ENCODE measurements at regions not wholly inside any gene's neighbourhood (a gene's known extent, or its start where the extent isn't known, plus 50 kb on each side); places are given as distances from the start of the nearest gene placed in this dataset.
"Not testable (repeated sequence)": the region's sequence is repeated elsewhere in the genome, so short reads cannot be mapped to it uniquely, and the experiment has no call there.

DNA sequence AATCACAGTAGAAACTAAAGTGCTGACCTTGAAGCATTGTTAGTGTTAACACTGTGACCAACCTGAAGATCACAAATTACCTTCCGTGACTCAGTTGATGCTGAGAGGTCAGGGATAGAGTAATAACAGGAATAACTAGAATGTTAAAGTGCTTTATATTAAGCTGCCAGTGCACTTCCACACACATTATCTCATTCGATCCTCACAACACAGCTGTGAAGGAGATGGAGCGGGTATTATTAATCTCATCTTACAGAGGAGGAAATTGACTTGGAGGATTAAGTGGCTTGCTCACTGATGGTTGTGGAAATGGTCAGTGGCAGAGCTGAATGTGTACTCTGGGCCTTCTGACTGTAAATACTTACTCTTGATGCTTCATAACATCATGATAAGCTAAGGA lies 252.5 kb upstream of the DMRT1 start:
- DNase-seq: no peak

DNA sequence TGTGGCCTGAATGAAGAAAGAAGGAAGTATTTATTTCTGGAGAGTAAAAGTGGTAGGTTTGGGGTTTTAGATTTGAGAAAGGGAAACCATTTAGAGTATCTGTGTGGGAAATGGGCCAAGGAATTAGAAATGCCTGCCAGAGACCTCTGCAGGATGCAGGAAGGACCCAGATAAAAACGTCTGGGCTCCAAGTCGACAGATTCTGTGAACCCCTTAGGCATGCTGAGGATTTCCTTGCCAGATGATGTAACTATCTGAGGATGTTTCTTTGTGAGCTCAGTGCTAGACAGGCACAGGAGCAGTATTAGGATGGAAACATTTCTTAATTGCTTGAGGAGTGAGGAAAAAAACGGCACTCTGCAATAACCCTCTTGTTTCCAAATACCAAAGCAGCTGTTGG lies 251.8 kb upstream of the DMRT1 start:
- DNase-seq: no peak

DNA sequence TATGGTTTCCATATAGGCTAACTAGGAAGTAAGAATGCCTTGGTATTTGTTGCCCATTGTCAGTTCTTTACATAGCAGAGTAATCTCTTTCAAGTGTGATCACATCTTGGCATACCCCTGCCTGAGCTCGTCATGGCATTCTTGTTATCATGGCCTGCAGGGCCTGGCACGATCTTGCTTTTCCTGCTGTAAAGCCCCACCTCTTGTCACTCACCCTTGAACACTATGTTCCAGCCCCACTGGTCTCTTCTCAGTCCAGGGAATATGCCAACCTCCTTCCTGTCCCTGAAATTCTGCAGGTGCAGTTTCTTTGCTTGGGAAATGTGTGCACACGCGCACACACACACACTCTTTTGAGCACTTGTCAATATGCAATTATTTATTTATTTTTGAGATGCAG lies 250.2 kb upstream of the DMRT1 start:
- DNase-seq: no peak

DNA sequence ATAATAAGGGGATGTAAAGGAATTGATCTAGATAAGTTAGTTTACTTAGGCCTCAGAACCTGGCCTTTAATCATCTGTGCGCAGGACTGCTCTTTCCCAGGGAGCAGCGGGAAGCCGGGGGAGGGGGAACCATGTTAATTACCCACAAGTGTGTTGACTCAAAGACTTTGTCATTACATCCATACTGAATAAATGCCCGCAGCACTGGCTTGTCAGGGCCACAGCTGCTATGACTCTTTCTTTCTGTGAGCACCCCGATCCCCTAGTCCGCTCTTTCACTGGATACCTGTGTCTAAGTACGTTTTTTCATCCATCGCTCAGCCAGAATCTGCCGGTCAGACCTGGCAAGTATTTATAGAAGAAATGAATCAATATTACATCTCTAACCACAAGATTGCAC lies 249.3 kb upstream of the DMRT1 start:
- DNase-seq: no peak

DNA sequence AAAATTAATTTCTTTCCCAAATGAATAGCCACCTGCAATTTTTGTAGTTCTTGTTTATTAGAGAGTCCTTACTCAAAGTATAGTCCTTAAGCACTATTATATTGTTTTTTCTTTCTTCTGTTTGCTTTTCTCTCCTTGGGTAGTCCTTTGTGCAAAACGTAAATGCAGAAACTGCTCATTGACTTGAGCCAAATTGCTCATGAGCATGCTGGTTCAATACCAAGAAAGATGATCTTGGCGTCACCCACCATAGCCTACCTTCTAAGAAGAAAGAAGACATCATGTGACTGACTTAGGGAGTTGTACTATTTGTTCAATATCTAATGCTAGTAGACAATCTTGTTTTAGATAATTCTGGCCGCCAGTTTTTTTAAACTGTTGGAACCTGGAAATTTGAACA lies 248.8 kb upstream of the DMRT1 start:
- DNase-seq: no peak

DNA sequence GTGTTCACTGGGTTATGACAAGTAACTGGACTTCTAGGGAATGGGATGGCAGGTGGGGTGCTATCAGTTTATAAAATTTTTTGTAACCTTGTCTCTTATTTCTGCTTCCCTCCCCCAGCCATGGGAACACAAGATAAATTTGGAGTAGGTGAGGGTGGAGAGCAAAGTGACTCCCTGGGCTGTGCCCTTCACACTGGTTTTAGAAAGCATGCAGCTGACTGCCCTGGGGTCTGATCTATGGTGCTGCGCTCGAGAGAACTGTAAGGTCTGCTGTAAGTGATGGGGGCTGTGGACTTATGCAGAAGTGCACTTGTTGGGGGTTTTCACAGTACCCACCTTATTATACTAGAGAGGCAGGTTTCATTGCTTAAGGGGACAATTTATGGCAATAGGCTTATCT lies 247.7 kb upstream of the DMRT1 start:
- DNase-seq: no peak

DNA sequence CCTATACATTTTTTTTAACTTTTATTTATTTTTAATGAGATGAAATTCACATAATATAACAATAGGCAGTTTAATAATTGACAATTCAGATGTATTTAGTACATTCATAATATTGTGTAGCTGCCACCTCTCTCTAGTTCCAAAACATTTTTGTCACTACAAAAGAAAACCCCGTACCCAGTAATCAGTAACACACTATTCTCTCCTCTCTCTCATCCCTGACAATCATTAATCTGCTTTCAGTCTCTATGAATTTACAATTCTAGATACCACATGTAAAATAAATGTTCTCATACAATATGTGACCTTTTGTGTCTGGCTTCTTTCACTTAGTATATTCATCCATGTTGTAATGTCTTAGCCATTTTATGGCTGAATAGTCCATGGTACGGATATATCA lies 244.8 kb upstream of the DMRT1 start:
- DNase-seq: no peak

DNA sequence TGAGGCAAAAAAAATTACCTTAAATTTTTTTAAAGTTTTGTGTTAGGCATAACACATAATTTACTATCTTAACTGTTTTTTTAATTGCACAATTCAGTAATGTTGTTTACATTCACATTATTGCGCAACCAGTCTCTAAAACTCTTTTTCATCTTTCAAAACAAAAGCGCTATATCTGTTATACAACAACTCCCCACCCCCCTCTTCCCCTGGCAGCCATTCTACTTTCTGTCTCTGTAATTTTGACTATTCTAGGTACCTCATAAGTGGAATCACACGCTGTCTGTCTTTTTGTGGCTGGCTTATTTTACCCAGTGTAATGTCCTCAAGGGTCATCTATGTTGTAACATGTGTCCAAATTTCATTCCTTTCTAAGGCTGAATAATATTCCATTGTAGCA lies 241.5 kb upstream of the DMRT1 start:
- no peak for DNase-seq

DNA sequence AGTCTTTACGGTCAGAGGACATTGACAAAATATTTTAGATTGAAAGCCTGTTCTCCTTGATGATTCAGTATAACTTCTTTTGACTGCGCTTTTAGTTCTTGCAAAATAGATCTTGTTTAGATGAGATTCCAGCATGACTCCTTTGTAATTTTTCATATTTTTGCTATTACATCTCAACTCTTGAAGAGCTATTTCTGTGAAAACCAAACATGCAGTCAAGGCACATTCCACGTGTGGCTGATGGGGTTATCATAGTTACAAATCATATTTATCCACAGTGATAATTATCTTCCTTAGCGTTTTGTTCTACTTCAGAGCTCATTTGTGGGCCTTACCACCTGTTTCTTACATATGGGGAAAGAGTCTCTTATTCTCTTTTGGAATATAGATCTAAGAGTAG lies 238.8 kb upstream of the DMRT1 start:
- no peak for DNase-seq

DNA sequence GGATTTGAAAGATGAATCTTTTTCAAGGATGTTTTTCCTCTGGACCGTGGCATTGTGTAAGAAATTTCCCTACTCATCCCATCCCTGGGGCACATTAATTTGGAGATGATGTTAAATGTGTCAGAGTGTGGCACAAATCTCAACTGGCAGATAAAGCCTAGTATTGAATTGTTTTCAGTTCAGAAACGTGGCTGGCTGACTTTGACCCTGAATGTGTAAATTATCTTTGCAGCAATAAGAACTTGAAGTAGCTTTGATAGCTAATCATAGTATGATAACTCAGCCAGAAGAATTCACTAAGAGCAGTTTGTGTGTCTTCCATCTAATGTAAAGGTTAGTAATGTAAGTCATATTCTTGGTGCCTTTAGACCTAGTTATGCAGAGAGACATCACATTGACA lies 238.4 kb upstream of the DMRT1 start:
- no peak for DNase-seq

DNA sequence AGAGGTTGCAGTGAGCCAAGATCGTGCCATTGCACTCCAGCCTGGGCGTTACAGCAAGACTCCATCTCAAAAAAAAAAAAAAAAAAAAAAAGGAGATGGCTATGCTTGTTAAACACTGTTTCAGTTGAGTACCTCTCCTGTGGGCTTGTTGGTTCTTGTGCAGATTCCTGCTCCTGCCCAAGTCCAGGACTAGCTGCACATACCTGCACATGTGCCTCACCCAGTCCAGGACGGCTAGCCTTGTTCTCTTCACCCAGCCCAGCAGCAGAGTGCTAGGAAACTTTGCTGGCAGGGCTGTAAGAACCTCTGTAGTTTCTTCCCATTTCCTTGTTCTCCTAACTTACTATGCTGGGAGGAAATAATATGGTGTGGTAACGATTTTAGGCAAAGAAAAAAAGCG lies 234.1 kb upstream of the DMRT1 start:
- no peak for DNase-seq

DNA sequence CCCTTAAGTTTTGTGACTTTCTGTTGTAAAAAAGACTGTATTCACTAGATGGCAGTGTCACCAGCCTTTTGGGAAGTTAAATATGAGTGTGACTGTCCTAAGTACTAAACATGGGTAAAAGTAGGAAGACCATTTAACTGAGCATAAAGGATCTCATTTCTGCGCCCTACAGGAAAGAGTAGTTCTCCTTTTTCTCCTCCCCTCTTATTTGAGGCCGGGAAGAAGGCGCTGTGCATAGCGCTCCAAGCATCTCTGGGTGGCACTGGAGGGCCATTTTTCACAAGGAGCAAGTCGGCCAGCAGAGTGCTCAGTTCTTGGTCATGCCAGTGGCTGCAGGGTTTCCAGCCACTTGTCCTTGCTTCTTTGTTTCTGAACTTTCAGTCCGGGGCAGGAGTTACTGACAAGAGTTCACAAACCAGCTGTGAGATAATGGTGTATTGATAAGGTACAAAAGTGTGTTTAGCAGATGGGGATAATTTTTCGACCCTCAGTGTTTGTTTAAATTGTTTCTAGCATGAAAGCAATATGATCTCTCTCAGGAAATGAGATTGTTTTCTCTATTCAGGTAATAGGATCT lies 227.6 kb upstream of the DMRT1 start:
- peak; percentile 57 to 73 for DNase-seq

DNA sequence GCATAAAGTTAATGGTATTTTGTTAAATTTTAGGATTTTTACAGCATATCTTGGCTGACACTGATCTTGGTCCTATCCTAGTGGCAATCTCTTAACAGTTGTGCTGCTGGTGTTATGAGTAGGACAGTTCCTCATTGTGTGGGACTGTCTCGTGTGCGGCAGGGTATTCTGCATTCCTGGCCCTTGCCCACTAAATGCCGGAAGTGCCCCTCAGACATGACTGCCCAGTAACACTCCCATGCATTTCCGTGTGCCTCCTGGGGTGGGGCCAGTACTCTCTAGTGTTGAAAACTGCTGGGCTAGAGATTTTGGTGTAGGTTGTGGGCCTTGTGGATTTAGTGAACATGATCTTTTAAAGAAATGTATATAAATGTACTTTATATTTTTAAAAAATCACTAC lies 227.1 kb upstream of the DMRT1 start:
- no peak for DNase-seq

DNA sequence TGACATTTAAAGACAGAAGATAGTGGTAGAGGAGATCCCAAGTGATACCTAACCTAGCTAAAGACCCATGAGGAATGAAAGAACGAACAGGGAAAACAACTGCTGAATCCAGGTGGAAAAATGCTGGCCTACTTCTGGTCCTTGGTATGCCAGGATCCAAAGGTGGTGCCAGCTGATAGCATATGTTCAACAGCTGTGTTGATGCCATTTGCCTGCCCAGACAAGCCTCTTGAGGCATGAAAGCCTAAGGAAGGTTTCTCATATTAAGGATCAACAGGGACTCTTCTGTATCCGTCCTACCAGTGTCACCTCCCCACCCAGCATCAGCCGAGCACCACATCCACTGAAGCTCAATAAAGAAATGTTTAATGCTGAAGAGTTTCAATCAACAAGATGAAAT lies 225.7 kb upstream of the DMRT1 start:
- no peak for DNase-seq

DNA sequence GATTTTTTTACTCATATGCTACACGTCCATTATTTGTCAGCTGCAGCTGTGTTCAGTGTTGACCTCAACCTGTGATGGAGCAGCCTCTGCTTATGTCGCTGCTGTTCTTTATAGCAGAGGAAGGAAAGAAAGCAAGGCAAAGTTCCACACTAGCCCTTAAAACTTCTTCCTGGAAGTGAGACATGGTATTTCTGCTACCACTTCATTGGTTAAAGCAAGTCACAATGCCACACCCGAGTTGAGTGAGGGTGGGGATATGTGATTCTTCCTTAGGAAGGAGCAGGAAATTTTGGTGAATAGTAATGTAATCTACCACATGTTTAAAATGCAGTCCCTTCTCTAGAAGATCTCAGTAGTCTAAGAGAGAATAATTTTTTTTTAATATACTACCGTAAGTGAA lies 224.8 kb upstream of the DMRT1 start:
- DNase-seq: no peak

DNA sequence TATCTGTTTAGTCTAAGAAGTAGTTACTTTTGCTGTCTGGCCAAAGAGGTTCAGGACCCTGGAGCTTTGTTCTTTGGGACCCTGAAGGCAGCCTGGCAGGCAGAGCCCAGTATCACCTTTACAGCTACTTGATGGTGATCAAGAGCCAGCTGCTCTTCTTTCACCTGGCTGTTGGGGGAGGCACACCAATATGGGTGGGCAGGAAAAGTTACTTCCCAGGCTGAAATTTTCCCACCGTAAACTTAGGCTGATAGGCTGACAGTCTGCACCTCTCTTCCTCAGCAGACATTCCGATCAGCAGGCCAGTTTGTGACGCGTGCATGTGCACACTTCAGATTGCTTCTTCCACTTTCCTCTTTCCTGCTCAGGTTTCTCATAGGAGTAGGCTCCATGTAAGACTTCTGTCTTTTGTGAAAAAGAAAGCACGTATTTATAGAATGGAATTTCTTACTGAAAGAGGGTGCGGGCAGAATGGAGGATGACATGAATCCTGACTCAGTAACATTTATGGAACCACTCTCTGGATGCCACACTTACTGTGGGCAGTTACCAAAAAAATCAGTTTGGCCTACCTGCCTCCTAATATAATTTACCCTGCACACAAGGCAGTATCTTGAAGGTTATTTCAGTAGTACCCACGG lies 223.9 kb upstream of the DMRT1 start:
- no peak for DNase-seq

DNA sequence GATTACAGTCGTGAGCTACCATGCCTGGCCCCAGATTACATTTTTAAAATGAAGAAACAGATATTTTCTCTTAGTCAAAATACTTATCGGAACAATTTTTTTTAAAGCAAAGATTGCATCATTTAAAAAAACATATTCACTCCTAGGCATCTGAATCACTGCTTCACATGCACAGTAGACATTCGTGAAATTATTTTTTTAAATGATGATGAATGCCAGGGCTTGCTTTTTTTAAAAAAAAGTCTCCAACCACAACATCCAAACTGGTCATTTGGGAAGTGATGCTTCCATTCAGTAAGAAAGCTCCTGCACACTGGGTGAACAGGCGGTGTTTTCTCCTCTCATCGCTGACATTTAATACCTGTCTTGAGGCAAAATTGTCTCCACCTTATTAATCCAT lies 223.0 kb upstream of the DMRT1 start:
- DNase-seq: no peak

DNA sequence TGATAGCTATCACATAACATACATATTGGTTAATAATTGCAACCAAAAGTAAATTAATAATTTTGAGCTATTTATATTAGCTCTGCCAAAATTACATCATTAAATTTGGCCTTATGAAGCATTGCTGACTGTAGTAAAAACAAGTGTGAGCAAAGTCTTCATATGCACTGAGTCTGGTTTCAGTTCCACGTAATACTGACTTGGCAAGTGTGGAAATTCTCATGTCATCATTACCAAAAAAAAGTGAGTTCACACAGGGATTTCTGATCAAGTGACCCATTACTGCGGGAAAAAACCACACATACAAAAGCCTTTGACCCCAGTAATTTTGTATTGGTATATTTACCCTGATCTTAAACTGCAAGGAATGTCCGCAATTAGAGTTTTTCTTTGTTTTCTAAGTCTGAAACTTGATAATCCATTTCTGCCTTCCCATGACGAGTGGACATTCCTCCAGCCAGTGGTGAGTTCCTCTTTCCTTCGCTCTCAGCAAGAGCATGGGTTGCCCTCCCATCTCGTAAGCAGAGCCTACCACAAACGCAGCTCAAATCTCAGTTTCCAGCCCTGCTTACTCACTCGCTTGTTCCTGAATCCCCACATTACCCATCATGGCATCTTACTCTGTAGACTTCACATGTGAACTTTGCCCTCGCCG lies 220.2 kb upstream of the DMRT1 start:
- DNase-seq: no peak

DNA sequence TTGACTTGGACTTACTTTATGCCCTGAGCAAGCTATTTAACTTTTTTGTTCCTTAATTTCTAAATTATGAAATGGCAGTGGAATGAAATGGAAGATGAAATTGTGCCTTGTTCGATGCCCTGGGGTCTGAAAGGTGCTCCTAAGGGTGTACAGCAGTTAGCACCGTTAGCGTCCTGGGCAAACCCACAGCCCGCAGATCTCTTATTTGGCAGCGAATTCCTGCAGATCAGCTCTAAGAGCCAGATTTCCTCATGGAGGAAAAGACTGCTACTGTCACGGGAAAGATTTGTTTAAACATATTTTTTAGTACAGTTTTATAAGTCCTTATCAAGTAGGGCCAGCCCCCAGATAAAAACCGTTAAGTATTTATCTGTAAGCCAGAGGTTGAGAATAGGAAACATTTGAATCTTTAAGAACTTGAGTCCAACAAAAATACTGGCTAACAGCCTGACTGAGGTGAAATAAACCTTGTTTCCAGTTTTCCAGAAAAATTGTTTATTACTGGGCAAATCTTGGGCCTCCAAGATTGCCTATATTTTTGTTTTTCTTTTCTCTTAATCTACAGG lies 216.5 kb upstream of the DMRT1 start:
- no peak for DNase-seq

DNA sequence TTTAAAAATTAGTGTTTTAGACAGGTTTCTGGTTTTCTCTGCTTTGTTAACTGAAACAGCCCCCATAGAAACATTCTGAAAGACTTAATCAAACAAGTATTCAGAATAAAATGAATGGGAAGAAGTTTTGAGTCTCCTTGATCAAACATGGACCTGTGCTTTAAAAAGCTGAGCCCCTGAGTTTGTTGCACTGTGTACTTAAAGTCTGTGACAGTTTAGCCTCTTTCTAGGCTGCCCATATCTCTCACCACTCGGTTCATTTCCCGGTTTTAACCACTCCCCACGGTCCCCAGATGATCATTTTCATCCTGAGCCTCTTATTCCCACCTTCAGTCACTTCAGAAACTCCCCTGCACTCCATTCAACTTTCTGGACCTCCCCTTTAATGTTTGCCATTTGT lies 215.9 kb upstream of the DMRT1 start:
- no peak for DNase-seq

DNA sequence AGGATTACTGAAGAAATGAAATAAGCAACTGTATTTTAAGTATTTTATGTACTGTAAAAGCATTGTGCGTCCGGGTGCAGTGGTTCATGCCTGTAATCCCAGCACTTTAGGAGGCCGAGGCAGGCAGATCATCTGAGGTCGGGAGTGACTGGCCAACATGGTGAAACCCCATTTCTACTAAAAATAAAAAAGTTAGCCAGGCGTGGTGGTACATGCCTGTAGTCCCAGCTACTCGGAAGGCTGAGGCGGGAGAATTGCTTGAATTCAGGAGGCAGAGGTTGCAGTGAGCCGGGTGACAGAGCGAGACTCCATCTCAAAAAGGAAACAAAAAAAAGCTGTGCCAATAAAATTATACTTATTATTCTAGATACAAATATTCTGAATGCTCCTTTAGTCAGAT lies 215.4 kb upstream of the DMRT1 start:
- DNase-seq: not testable (repeated sequence)

DNA sequence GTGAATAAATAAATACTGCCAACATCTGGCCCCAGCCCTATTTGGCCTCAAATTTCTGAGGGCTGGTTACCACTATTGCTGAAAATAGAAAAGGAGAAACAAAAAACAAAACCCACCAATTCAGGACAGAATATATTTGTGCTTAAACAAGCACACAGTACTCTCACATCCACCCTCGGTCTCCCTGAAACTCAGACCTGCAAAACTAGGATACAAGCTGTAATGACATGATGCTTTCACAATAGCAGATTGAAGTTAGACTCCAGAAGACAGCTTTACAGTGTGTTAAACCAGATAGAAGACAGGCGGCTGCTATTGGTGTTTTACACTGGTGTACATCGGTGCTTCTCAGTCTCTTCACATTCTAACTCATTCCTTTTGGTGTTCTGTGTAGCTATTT lies 214.9 kb upstream of the DMRT1 start:
- peak in 1 of 2 donors; percentile 28 for DNase-seq

DNA sequence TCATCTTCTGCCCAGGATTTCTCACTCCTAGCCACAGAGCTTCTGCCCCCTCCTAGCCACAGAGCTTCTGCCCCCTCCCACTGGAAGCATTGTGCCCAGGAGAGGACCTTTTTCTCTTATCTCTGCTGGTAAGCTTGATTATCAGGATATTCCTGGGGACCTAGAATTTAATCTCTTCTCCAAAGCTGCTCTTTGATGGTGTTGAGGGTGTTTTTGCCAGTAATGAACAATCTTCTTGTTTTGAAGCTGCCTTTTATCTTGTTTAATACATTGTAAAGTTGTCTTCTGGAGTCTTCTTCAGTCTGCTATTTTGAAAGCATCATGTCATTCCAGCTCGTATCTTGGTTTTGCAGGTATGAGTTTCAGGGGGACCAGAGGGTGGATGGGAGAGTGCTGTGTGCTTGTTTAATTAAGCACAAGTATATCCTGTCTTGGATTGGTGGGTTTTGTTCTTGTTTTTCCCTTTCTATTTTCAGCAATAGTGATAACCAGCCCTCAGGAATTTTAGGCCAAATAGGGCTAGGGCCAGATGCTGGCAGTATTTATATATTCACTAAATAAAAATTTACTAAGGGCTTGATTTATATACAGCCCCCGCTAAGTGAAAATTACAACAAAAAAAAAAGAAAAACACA lies 214.0 kb upstream of the DMRT1 start:
- no peak for DNase-seq

Measured in right lung (tissue), 2 donors.